K562 (cell line): ENCODE measurements at regions not wholly inside any gene's neighbourhood (a gene's known extent, or its start where the extent isn't known, plus 50 kb on each side); places are given as distances from the start of the nearest gene placed in this dataset.

Experiments
- CHD2 ChIP-seq: IDR thresholded peaks from 2 replicates; pipeline ENCODE4 v1.6.1; 2011; ENCODE audit warnings: low read depth, low read length
- NFIX ChIP-seq: fragments of 250-450 bp; sonication (Bioruptor Pico); IDR thresholded peaks from 2 replicates; pipeline ENCODE4 v1.4.0; 2020; ENCODE audit warnings: low read depth, mild to moderate bottlenecking, moderate library complexity
- POLR2AphosphoS5 ChIP-seq: IDR thresholded peaks from 2 replicates; pipeline ENCODE4 v1.6.1; 2011; ENCODE audit warnings: mild to moderate bottlenecking, low read depth, low read length, moderate library complexity; ENCODE audit not compliant: control insufficient read depth, insufficient read depth
- PRDM10 ChIP-seq: fragments of 450-650 bp; IDR thresholded peaks from 2 replicates; pipeline ENCODE4 v1.6.1; 2018; ENCODE audit not compliant: partially characterized antibody

- TF ChIP-seq CHD2, result no peak
- TF ChIP-seq POLR2AphosphoS5, result no peak
- TF ChIP-seq PRDM10, result no peak
- TF ChIP-seq NFIX, result no peak
These were observed 471.3 kb upstream of the DAB2 start for GRCh38 chr5:39896104-39896503.
